ENCODE measurements at regions not wholly inside any gene's neighbourhood (a gene's known extent, or its start where the extent isn't known, plus 50 kb on each side); places are given as distances from the start of the nearest gene placed in this dataset.

- TF ChIP-seq EZH2 (IDR thresholded peaks at IDR 0.05; ENCODE audit: borderline replicate concordance, low read depth, low read length, poor library complexity, severe bottlenecking): no peak
- no peak for TF ChIP-seq CTCF (conservative IDR thresholded peaks at IDR 0.05; ENCODE audit: low read depth, low read length)
Observed at GRCh38 chr11:71373791-71374454, 74.3 kb downstream of the DHCR7 start.

Data from A673 (cell line).